Right cardiac atrium (tissue), 5 donors: ENCODE measurements at regions not wholly inside any gene's neighbourhood (a gene's known extent, or its start where the extent isn't known, plus 50 kb on each side); places are given as distances from the start of the nearest gene placed in this dataset.
"Not testable (repeated sequence)": the region's sequence is repeated elsewhere in the genome, so short reads cannot be mapped to it uniquely, and the experiment has no call there.

ENCODE experiments used
- ATAC-seq, 2 donors: fragments of 200-7000 bp; cut with Tn5 transposase; one replicate each; pipeline versions ENCODE4 v1.8.0 to v1.9.1; 2020; ENCODE audit warnings: moderate library complexity in 2 of 2, mild to moderate bottlenecking in 1 of 2
- DNase-seq, 3 donors: peaks; one replicate each; pipeline ENCODE4 v3.0.0-alpha.2; 2020
- H3K27ac ChIP-seq: one replicate; pipeline ENCODE4 v1.5.1; 2013; ENCODE audit warnings: mild to moderate bottlenecking, low read length, control low read depth, moderate library complexity
- H3K27me3 ChIP-seq: one replicate; pipeline ENCODE4 v1.6.1; 2013; ENCODE audit not compliant: control insufficient read depth, insufficient read depth
- H3K4me1 ChIP-seq: one replicate; pipeline ENCODE4 v1.6.1; 2013; ENCODE audit warnings: low read length; ENCODE audit not compliant: control insufficient read depth, insufficient read depth
- H3K4me3 ChIP-seq: one replicate; pipeline ENCODE4 v1.5.1; 2013; ENCODE audit warnings: low read length, control low read depth
- H3K9me3 ChIP-seq: one replicate; pipeline ENCODE4 v1.6.1; 2013; ENCODE audit warnings: low read length; ENCODE audit not compliant: control insufficient read depth
- WGBS: extraction: QIAGEN DNeasy Blood & Tissue Kit; methylation state at CpG from one replicate; pipeline ENCODE4 v1.1.7; 2013; 5-methylcytosine and 5-hydroxymethylcytosine counted together
- intact Hi-C, 4 donors: fragments of 100-400 bp; cut with DNase I; formaldehyde crosslinking; loops; one replicate each; pipeline versions ENCODE4 v1.11.0 to v1.14.0; 2022 to 2023
- donor health status: healthy with polysubstance abuse.
- donor health status: DM: no; HTN: yes; CAD: no.
- donor health status: DM: no; HTN: no; CAD: no.
- donor health status: DM: no; HTN: yes; CAD: no; lungs with severe emphysema.
- donor health status: DM: yes; HTN: yes; CAD: no.

DNA sequence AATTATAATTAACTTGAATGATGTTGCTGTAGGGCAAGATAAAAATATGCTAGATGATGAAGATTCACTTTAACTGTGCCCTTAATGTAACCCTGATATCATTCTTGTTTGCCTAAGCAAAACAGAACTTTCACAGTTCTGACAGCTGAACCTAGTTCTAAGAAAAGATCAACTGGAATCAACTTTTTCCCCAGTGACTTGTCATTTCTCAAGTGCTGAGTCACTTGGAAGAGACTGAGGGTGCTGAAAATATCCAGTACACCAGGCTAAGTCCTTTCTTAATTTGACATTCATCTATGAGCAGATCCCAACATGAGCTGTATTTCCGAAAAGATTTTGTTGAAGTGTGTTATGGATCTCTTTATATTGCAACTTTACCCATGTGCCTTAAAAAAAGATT, 140.4 kb downstream of the MID1IP1 start:
- Histone ChIP-seq H3K4me3 (no peak overlapping the region), H3K27ac (no peak overlapping the region), H3K9me3 (no peaks in the 10 kb centered on the region), H3K27me3 (no peaks in the 10 kb centered on the region), H3K4me1 (no peaks in the 10 kb centered on the region)
- intact Hi-C loops = no loop called here
- WGBS = 67% methylated on average over 1 of the region's 1 CpG
- ATAC-seq = peak; percentile 26 to 64
- DNase-seq = no peak

DNA sequence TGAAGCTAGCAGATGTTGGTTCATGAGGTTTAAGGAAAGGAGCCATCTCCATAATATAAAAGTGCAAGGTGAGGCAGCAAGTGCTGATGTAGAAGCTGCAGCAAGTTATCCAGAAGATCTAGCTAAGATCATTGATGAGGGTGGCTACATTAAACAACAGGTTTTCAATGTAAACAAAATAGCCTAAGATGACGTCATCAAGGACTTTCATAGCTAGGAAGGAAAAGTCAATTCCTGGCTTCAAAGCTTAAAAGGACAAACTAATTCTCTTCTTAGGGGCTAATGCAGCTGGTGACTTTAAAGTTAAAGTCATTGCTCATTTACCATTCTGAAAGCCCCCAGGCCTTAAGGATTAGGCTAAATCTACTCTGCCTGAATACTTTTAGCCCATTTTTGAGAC, 141.9 kb downstream of the MID1IP1 start:
- Histone ChIP-seq H3K27me3 (no peaks in the 10 kb centered on the region), H3K4me3 (no peak overlapping the region), H3K9me3 (no peaks in the 10 kb centered on the region), H3K4me1 (no peaks in the 10 kb centered on the region), H3K27ac (no peak overlapping the region)
- intact Hi-C loops = no loop called here
- ATAC-seq (no peak), DNase-seq (no peak)
- WGBS = 85% methylated on average over 1 of the region's 1 CpG

DNA sequence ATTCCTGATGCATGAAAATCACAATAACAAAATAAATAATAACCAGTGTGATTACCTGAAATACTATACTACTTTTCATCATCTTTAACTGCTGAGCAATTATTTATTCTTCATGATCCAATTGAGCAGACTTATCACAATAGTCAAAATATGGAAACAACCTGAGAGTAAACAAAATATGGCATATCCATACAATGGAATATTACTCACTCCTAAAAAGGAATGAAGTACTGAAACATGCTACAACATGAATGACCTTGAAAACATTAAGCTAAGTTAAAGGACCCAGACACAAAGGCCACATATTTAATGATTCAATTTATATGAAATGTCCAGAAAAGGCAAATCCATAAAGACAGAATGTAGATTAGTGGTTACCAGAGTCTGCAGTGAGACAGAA, 146.8 kb downstream of the MID1IP1 start:
- ATAC-seq = no peak
- DNase-seq = no peak
- H3K9me3 ChIP-seq = no peaks in the 10 kb centered on the region
- no peaks in the 10 kb centered on the region for H3K4me1 ChIP-seq
- H3K27ac ChIP-seq = no peak overlapping the region
- no peak overlapping the region for H3K4me3 ChIP-seq
- no peaks in the 10 kb centered on the region for H3K27me3 ChIP-seq
- intact Hi-C loops = no loop called here

DNA sequence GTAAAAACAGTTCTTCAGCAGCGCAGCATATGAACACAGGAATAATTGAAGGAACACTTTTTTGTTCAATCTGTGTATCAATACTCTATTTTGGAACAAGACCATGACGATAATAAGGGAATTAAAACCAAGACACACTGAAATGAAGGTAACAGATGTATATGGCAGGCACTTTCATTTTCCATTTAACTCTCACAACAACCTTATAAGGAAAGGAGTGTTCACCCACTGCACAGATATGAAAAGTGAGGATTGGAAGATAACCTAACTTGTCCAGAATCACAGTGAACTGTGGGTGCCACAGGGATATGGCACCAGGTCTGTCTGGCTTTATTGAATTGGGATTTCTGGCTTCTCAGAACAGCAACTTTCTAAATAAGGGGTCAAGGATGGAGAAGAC, 153.3 kb downstream of the MID1IP1 start:
- intact Hi-C loops = no loop called here
- Histone ChIP-seq H3K4me1 (no peaks in the 10 kb centered on the region), H3K27me3 (no peaks in the 10 kb centered on the region), H3K9me3 (no peaks in the 10 kb centered on the region), H3K27ac (no peak overlapping the region), H3K4me3 (no peak overlapping the region)
- DNase-seq = no peak
- no peak for ATAC-seq
- WGBS = 96% methylated on average over 2 of the region's 2 CpGs

DNA sequence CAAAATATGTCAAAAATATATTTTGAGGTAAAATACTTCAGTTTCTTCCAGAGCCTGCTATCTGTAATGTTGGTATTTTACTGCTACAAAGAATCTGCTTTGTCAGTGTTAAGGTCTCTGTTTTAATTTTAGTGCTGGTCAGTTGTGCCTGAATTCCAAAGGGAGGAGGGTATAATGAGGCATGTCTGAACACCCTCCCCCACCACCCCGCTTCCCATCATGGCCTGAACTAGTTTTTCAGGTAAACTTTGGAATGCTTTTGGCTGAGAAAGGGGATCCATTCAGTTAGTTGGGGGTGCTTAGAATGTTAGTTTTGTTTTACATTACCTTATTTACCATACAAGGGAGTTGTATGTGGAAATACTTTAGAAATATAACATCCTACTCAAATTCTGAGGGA, 158.5 kb downstream of the MID1IP1 start:
- peak overlapping the region; percentile 7 for H3K27ac ChIP-seq
- no peak overlapping the region for H3K4me3 ChIP-seq
- H3K9me3 ChIP-seq = no peaks in the 10 kb centered on the region
- DNase-seq (no peak), ATAC-seq (no peak)
- no peaks in the 10 kb centered on the region for H3K4me1 ChIP-seq
- 41% methylated on average over 1 of the region's 1 CpG for WGBS
- intact Hi-C loops = no loop called here
- H3K27me3 ChIP-seq = no peaks in the 10 kb centered on the region

DNA sequence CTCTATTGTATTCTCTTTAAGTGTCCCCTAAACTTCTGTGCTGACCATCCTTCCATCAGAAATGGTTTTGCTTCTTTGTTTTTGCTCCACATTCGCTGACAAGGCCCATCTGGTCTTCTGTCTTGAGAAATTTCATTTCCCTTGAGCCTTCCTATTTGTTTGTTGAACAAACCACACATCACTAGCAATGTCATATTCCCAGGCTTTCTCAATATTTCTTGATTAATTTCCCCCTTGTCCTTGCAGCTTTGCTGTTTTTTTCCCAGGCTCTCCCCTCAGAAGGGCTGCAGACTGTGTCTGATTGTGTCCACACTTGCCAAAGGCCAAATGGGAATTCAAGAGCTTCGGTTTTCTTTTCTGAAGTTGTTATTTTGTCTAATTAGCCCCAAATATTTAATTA, 158.9 kb downstream of the MID1IP1 start:
- Histone ChIP-seq H3K27ac (no peak overlapping the region), H3K4me3 (no peak overlapping the region), H3K27me3 (no peaks in the 10 kb centered on the region), H3K9me3 (no peaks in the 10 kb centered on the region), H3K4me1 (no peaks in the 10 kb centered on the region)
- 49% methylated on average over 2 of the region's 2 CpGs for WGBS
- intact Hi-C loops = no loop called here
- ATAC-seq = peak; percentile 29 to 74
- no peak for DNase-seq

DNA sequence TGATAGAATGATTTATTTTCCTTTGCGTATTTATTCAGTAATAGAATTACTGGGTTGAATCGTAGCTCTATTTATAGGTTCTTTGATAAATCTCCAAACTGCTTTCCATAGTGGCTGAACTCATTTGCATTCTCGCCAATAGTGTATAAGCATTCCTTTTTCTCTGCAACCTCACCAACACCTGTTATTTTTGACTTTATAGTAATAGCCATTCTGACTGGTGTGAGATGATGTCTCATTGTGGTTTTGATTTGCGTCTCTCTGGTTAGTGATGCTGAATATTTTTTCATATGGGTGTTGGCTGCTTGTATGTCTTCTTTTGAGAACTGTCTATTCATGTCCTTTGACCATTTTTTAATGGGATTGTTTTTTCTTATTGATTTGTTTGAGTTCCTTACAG, 160.7 kb downstream of the MID1IP1 start:
- H3K4me3 ChIP-seq = no peak overlapping the region
- DNase-seq (no peak), ATAC-seq (no peak)
- no peaks in the 10 kb centered on the region for H3K4me1 ChIP-seq
- WGBS = 92% methylated on average over 4 of the region's 4 CpGs
- intact Hi-C loops = no loop called here
- H3K27me3 ChIP-seq = no peaks in the 10 kb centered on the region
- no peaks in the 10 kb centered on the region for H3K9me3 ChIP-seq
- H3K27ac ChIP-seq = no peak overlapping the region

DNA sequence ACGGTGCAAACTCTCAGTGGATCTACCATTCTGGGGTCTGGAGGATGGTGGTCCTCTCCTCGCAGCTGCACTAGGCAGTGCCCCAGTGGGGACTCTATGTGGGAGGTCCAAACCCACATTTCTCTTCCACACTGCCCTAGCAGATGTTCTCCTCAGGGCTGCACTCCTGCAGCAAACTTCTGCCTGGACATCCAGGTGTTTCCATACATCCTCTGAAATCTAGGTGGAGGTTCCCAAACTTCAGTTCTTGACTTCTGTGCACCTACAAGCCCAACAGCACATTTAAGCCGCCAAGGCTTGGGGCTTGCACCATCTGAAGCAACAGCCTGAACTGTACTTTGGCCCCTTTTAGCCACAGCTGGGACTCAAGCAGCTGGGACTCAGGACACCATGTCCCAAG, 162.0 kb downstream of the MID1IP1 start:
- DNase-seq, H3K4me3 ChIP-seq, H3K27ac ChIP-seq, H3K27me3 ChIP-seq, ATAC-seq, H3K4me1 ChIP-seq, intact Hi-C loops, H3K9me3 ChIP-seq: not testable (repeated sequence)
- WGBS = 96% methylated on average over 3 of the region's 3 CpGs

DNA sequence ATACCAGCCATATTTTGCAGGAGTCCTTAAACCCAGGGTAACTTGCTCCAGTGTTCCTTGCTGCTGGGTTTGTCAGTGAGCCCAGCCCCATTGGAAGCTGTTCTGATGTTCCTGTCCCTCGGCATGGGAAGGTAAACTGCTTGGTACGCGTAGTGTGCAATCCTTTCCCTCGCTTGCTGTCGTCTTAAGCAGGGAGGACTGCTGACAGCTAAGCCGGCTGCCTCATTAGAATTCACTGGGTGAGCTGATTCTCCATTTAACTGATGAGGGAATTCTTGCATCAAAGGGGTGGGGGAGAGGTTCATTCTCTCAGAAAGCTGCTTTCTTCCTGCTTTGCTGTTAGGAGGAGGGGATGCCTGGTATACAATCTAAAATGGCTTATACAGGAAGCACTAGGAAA, 164.6 kb downstream of the MID1IP1 start:
- DNase-seq = no peak
- Histone ChIP-seq H3K9me3 (no peaks in the 10 kb centered on the region), H3K4me1 (no peaks in the 10 kb centered on the region), H3K27ac (no peak overlapping the region), H3K27me3 (no peaks in the 10 kb centered on the region), H3K4me3 (no peak overlapping the region)
- ATAC-seq = no peak
- intact Hi-C loops = no loop called here
- 58% methylated on average over 6 of the region's 6 CpGs for WGBS

DNA sequence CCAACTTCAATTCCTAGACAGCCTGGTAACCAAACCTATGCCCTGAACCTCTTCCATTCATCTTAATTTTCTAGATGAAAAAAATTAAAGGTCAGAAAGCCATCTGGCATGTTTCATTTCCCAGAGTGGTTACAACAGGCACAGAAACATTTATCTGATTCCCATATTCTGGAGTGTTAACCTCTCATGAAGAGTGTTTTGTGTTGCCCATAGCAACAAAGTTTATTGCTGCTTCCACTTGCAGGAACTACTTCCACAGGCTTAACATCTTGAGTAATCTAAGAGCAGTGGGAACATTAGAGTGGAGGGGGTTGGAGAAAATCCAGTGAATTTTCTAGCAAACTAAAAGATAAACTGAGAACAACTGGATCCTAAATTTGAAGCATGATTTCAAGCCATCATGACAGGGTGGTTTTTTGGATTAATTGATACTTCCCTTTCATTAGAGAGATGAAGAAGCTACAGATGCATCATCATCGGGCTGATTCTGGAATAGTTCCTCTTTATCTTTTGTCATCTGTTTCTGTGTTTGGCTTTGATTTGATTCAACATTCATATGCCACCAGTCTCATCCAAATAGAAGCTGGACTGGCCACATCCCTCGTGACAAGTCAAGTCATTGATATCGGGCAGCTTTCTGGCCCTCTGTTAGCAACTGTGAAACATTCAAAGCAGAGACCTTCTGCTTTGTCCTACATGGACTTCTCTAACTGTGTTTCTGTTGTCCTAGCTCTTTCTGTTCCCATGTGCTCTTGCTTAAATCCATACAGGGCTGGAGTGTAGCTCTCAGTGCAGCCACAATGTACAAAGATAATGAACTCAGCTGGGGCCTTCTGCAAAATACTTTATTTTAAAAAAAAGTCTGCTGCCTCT, 167.3 kb downstream of the MID1IP1 start:
- 42% methylated on average over 3 of the region's 3 CpGs for WGBS
- Histone ChIP-seq H3K27ac (no peak overlapping the region), H3K9me3 (no peaks in the 10 kb centered on the region), H3K4me1 (no peaks in the 10 kb centered on the region), H3K27me3 (no peaks in the 10 kb centered on the region), H3K4me3 (no peak overlapping the region)
- DNase-seq (no peak), ATAC-seq (peak; percentile 42 to 57)
- intact Hi-C loops = no loop called here

DNA sequence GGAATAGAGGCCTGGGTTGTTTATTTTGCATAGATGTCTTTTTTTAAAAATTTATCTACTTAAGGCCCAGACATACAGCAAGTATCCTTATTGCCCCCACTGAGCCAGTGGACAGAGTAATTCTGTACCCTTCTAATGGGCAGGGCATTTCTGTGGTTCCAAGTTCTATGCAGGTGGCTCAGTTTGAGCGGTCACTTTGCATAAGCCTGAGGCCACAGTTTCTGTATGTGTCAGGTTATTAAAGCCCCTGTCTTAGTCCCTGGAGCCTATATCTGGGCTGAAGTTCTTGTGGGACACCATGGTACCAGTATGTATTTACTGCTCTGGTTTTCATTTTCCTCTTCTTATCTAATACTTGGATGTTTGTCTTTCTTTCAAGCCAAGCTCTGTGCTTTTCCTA, 168.8 kb downstream of the MID1IP1 start:
- no peak for DNase-seq
- H3K27me3 ChIP-seq = no peaks in the 10 kb centered on the region
- no peak overlapping the region for H3K27ac ChIP-seq
- H3K4me3 ChIP-seq = no peak overlapping the region
- 89% methylated on average over 1 of the region's 1 CpG for WGBS
- no peaks in the 10 kb centered on the region for H3K9me3 ChIP-seq
- H3K4me1 ChIP-seq = peaks cover 3% of the 10 kb centered on the region
- ATAC-seq = no peak
- intact Hi-C loops = no loop called here

DNA sequence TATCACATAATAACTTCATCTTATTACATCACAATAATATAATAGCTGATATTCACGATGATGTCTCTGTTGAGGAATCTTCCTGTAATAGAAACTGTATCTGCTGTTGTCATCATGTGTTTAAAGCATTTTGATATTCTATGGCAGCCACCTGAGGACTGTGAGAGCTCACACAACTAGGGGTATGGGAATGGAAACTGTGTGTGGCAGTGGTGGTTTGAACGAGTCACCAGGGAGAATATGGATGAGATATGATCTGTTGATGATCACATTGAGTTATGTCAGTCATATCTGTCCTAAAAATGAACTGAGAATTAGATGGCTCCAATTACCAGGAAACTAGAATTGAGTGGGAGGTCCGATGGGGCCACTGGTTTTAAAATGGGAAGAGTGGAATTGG, 169.6 kb downstream of the MID1IP1 start:
- Histone ChIP-seq H3K27me3 (no peaks in the 10 kb centered on the region), H3K27ac (no peak overlapping the region), H3K4me1 (peaks cover 3% of the 10 kb centered on the region), H3K9me3 (no peaks in the 10 kb centered on the region), H3K4me3 (no peak overlapping the region)
- ATAC-seq = no peak
- intact Hi-C loops = no loop called here
- WGBS = 77% methylated on average over 3 of the region's 3 CpGs
- DNase-seq = no peak
